Skeletal muscle satellite cell (primary cell): ENCODE measurements at regions not wholly inside any gene's neighbourhood (a gene's known extent, or its start where the extent isn't known, plus 50 kb on each side); places are given as distances from the start of the nearest gene placed in this dataset.
"Not testable (repeated sequence)": the region's sequence is repeated elsewhere in the genome, so short reads cannot be mapped to it uniquely, and the experiment has no call there.

Experiments used
- H3K27me3 ChIP-seq: 2 replicates; pipeline ENCODE4 v1.7.0; 2013; ENCODE audit warnings: low read length; ENCODE audit not compliant: control insufficient read depth, insufficient read depth
- H3K36me3 ChIP-seq: 2 replicates; pipeline ENCODE4 v1.7.0; 2013; ENCODE audit warnings: mild to moderate bottlenecking, control low read depth, low read length; ENCODE audit not compliant: insufficient read depth
- H3K4me1 ChIP-seq: 2 replicates; pipeline ENCODE4 v1.7.0; 2013; ENCODE audit warnings: low read length; ENCODE audit not compliant: control insufficient read depth, insufficient read depth
- H3K4me2 ChIP-seq: 2 replicates; pipeline ENCODE4 v1.7.0; 2013; ENCODE audit warnings: mild to moderate bottlenecking, low read length
- H3K4me3 ChIP-seq: 2 replicates; pipeline ENCODE4 v1.7.0; 2013; ENCODE audit warnings: low read length
- H3K9ac ChIP-seq: 2 replicates; pipeline ENCODE4 v1.7.0; 2013; ENCODE audit warnings: mild to moderate bottlenecking, low read depth, low read length, moderate library complexity
- H3K9me3 ChIP-seq: replicated peaks from 2 replicates; pipeline ENCODE4 v1.7.0; 2013; ENCODE audit warnings: mild to moderate bottlenecking, control low read depth, low read length

GRCh38 chr3:70620367-70620766 is 307.9 kb upstream of the MDFIC2 start:
- Histone ChIP-seq H3K27me3 (peaks cover 29% of the 10 kb centered on the region), H3K4me1 (no peaks in the 10 kb centered on the region), H3K36me3 (no peaks in the 10 kb centered on the region), H3K4me2 (no peak overlapping the region), H3K4me3 (no peak overlapping the region), H3K9ac (no peak overlapping the region), H3K9me3 (no peaks in the 10 kb centered on the region)

DNA sequence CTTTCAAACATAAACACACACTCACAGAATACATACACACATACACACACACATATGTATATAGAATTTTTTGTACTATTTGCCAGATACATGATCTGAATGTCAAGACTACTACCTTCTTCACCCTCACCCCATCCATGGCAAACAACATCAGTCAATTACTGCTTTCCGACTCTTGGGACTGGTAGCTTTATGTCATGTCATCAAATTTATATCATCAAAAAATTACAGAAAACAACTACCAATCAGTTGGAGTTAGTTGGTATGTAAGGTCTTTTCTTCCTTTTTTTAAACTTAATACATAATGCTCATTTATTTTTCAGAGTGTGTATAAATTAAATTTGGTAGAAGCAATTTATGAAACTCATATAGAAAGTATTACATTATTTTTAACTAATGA is 305.7 kb upstream of the MDFIC2 start:
- Histone ChIP-seq H3K4me3 (no peak overlapping the region), H3K36me3 (no peaks in the 10 kb centered on the region), H3K9ac (no peak overlapping the region), H3K4me1 (no peaks in the 10 kb centered on the region), H3K27me3 (peaks cover 24% of the 10 kb centered on the region), H3K4me2 (no peak overlapping the region), H3K9me3 (no peaks in the 10 kb centered on the region)

DNA sequence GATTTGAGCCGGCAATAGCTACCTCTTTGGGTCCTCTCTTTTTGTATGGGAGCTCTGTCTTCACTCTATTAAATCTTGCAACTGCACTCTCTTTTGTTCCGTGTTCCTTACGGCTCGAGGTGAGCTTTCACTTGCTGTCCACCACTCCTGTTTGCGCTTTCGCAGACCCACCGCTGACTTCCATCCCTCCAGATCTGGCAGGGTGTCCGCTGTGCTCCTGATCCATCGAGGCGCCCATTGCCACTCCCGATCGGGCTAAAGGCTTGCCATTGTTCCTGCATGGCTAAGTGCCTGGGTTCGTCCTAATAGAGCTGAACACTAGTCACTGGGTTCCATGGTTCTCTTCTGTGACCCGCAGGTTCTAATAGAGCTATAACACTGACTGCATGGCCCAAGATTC is 304.9 kb upstream of the MDFIC2 start:
- not testable (repeated sequence) for H3K4me2 ChIP-seq, H3K9me3 ChIP-seq, H3K9ac ChIP-seq, H3K4me1 ChIP-seq, H3K4me3 ChIP-seq, H3K36me3 ChIP-seq
- H3K27me3 ChIP-seq = peaks cover 24% of the 10 kb centered on the region

DNA sequence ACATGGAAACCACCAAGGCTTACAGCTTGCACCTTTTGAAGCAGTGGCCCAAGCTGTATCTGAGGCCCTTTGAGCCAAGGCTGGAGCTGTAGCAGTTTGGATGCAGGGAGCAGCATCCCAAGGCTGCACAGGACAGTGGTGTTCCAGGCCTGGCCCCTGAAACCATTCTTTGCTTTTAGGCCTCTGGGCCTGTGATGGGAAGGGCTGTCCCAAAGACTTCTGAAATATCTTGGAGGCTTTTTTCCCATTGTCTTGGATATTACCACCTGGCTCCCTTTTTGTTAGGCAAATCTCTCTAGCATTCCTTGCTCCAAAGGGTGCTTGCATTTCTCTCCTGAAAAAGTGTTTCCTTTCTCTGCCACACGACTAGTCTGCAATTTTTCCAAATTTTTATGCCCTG is 302.8 kb upstream of the MDFIC2 start:
- no peak overlapping the region for H3K9ac ChIP-seq

DNA sequence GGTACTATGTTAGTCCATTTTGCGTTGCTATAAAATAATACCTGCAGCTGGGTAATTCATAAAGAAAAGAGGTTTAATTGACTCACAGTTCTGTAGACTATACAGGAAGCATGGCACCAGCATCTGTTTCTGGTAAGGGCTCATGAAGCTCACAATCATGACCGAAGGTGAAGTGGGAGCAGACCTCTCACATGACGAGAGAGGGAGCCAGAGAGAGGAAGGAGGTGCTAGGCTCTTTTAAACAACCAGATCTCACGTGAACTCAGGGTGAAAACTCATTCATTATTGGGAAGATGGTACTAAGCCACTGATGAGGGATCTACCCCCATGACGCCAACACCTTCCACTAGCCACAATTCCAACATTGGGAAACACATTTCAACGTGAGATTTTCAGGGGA is 301.7 kb upstream of the MDFIC2 start:
- Histone ChIP-seq H3K27me3 (peaks cover 7% of the 10 kb centered on the region), H3K4me2 (no peak overlapping the region), H3K4me1 (no peaks in the 10 kb centered on the region), H3K4me3 (no peak overlapping the region), H3K9ac (no peak overlapping the region), H3K9me3 (no peaks in the 10 kb centered on the region), H3K36me3 (no peaks in the 10 kb centered on the region)

More for the DNA sequence above, 302.8 kb upstream of the MDFIC2 start:
- H3K4me2 ChIP-seq = no peak overlapping the region
- no peak overlapping the region for H3K4me3 ChIP-seq
- H3K27me3 ChIP-seq = peaks cover 10% of the 10 kb centered on the region
- no peaks in the 10 kb centered on the region for H3K4me1 ChIP-seq
- no peaks in the 10 kb centered on the region for H3K9me3 ChIP-seq
- no peaks in the 10 kb centered on the region for H3K36me3 ChIP-seq

GRCh38 chr3:70612920-70613319 is 300.5 kb upstream of the MDFIC2 start:
- H3K9ac ChIP-seq = no peak overlapping the region
- H3K36me3 ChIP-seq = no peaks in the 10 kb centered on the region
- H3K4me3 ChIP-seq = no peak overlapping the region
- H3K9me3 ChIP-seq = no peaks in the 10 kb centered on the region
- H3K27me3 ChIP-seq = peaks cover under 1% of the 10 kb centered on the region
- H3K4me2 ChIP-seq = no peak overlapping the region
- peaks cover 3% of the 10 kb centered on the region for H3K4me1 ChIP-seq

DNA sequence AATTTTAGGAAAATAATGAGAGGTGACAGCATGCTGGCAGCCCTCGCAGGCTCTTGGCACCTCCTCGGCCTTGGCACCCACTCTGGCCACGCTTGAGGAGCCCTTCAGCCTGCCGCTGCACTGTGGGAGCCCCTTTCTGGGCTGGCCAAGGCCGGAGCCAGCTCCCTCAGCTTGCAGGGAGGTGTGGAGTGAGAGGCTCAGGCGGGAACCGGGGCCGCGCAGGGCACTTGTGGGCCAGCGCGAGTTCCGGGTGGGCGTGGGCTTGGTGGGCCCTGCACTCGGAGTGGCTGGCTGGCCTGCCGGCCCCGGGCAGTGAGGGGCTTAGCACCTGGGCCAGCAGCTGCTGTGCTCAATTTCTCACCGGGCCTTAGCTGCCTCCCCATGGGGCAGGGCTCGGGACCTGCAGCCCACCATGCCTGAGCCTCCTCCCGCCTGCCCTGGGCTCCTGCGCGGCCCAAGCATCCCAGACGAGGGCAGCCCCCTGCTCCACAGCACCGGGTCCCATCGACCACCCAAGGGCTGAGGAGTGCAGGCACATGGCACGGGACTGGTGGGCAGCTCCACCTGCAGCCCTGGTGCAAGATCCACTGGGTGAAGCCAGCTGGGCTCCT is 299.3 kb upstream of the MDFIC2 start:
- H3K27me3 ChIP-seq, H3K9me3 ChIP-seq, H3K9ac ChIP-seq, H3K4me2 ChIP-seq, H3K36me3 ChIP-seq, H3K4me3 ChIP-seq, H3K4me1 ChIP-seq: not testable (repeated sequence)

- H3K27me3 ChIP-seq = no peaks in the 10 kb centered on the region
- peaks cover 3% of the 10 kb centered on the region for H3K4me1 ChIP-seq
- H3K36me3 ChIP-seq = no peaks in the 10 kb centered on the region
- H3K9me3 ChIP-seq = no peaks in the 10 kb centered on the region
- H3K9ac ChIP-seq = no peak overlapping the region
- no peak overlapping the region for H3K4me3 ChIP-seq
- H3K4me2 ChIP-seq = no peak overlapping the region
Observed at GRCh38 chr3:70608434-70608833, 296.0 kb upstream of the MDFIC2 start.

DNA sequence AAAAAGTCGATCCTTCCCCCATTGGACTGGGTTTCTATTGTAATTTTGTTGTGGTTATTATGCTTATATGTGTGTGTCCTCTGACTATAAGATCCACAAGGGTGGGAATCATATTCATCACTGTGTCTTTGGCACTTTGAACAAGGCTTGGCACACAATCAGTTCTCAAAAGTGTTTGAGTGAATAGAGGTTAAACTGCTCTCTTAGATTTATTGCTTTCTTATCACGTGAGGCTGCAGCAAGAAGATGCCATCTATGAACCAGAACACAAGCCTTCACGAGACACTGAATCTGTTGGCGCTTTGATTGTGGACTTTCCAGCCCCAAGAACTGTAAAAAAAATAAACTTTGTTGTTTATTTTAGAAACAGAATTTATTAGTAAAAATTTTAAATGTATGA is 295.0 kb upstream of the MDFIC2 start:
- Histone ChIP-seq H3K9ac (no peak overlapping the region), H3K4me2 (no peak overlapping the region), H3K4me3 (no peak overlapping the region), H3K9me3 (no peaks in the 10 kb centered on the region), H3K27me3 (no peaks in the 10 kb centered on the region), H3K4me1 (peaks cover 3% of the 10 kb centered on the region), H3K36me3 (no peaks in the 10 kb centered on the region)

GRCh38 chr3:70606018-70606417 is 293.6 kb upstream of the MDFIC2 start:
- Histone ChIP-seq H3K36me3 (no peaks in the 10 kb centered on the region), H3K4me3 (no peak overlapping the region), H3K27me3 (no peaks in the 10 kb centered on the region), H3K9me3 (no peaks in the 10 kb centered on the region), H3K9ac (no peak overlapping the region), H3K4me1 (peaks cover 3% of the 10 kb centered on the region), H3K4me2 (no peak overlapping the region)

DNA sequence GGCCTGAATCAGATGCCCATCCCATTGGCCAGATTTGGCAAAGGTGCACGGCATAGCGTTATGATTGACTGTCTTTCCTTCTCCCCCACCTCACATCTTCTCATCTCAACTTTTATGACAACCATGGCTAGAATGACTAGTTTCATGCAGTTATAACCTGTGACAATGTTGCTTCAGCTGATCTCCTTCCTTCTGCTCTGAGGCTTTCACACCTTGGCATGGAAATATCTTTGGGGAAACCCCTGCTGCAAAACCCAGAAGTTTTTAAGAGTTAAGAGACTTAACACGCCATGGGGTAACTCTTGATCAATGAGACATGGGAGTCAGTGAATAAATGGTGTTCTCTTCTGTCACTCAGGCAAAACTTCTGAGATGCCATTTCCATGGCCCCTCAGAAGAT is 290.7 kb upstream of the MDFIC2 start:
- H3K36me3 ChIP-seq = no peaks in the 10 kb centered on the region
- H3K4me1 ChIP-seq = no peaks in the 10 kb centered on the region
- H3K27me3 ChIP-seq = no peaks in the 10 kb centered on the region
- no peaks in the 10 kb centered on the region for H3K9me3 ChIP-seq
- no peak overlapping the region for H3K4me3 ChIP-seq
- H3K9ac ChIP-seq = no peak overlapping the region
- H3K4me2 ChIP-seq = no peak overlapping the region

- H3K36me3 ChIP-seq = no peaks in the 10 kb centered on the region
- no peaks in the 10 kb centered on the region for H3K27me3 ChIP-seq
- H3K9me3 ChIP-seq = no peaks in the 10 kb centered on the region
- H3K4me1 ChIP-seq = no peaks in the 10 kb centered on the region
- H3K9ac ChIP-seq = no peak overlapping the region
- H3K4me2 ChIP-seq = no peak overlapping the region
- H3K4me3 ChIP-seq = no peak overlapping the region
Observed at GRCh38 chr3:70597312-70597711, 284.9 kb upstream of the MDFIC2 start.
